ENCODE measurements at regions not wholly inside any gene's neighbourhood (a gene's known extent, or its start where the extent isn't known, plus 50 kb on each side); places are given as distances from the start of the nearest gene placed in this dataset.

DNA sequence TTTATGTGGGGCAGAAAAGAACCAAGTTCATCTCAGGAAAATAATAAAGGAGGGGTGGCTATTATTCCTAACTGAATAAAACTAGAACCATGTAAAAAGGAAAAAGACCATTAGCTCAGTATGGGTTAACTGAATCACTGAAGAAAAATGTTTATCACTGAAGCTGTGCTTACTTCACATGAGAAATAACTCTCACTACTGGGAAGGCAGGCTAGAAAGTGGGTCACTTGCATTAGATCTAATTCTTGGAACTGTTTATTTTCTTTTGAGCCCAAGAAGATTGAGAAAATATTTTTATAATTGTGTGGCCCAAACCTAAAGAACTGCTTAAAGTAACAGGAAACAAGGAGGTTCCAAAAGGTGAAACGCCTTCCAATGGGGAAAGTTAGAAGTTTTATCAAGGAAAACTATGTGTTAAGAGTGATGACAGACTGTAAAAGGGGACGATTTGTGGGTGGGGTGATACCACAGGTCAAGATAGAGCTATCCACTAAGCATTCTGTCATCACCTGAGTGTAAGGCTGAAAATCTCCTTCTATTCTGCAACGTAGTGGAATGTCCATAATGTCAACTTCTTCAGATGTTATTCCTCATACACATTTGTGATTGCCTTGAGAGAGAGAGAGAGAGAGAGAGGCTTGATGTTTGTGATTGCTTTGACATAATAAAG lies 1083.5 kb downstream of the PCDH7 start:
- TF ChIP-seq, protein P1, sequence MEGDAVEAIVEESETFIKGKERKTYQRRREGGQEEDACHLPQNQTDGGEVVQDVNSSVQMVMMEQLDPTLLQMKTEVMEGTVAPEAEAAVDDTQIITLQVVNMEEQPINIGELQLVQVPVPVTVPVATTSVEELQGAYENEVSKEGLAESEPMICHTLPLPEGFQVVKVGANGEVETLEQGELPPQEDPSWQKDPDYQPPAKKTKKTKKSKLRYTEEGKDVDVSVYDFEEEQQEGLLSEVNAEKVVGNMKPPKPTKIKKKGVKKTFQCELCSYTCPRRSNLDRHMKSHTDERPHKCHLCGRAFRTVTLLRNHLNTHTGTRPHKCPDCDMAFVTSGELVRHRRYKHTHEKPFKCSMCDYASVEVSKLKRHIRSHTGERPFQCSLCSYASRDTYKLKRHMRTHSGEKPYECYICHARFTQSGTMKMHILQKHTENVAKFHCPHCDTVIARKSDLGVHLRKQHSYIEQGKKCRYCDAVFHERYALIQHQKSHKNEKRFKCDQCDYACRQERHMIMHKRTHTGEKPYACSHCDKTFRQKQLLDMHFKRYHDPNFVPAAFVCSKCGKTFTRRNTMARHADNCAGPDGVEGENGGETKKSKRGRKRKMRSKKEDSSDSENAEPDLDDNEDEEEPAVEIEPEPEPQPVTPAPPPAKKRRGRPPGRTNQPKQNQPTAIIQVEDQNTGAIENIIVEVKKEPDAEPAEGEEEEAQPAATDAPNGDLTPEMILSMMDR (IDR thresholded peaks at IDR 0.05; ENCODE audit: control extremely low read depth in 1 of 3, insufficient read depth in 1 of 3, low read depth in 1 of 3, low read length in 3 of 3), result no peak
- TF ChIP-seq MAFK (IDR thresholded peaks at IDR 0.05; ENCODE audit: low read depth, low read length) (no peak), BACH1 (IDR thresholded peaks at IDR 0.05; ENCODE audit: low read length) (no peak), EZH2 (IDR thresholded peaks at IDR 0.05; ENCODE audit: low read depth, low read length, severe bottlenecking) (no peak), EGR1 (IDR thresholded peaks at IDR 0.05; ENCODE audit: borderline replicate concordance, low read depth, low read length) (no peak)
- TF ChIP-seq, protein P2, sequence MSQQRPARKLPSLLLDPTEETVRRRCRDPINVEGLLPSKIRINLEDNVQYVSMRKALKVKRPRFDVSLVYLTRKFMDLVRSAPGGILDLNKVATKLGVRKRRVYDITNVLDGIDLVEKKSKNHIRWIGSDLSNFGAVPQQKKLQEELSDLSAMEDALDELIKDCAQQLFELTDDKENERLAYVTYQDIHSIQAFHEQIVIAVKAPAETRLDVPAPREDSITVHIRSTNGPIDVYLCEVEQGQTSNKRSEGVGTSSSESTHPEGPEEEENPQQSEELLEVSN (IDR thresholded peaks at IDR 0.05), result no peak
